ENCODE measurements at regions not wholly inside any gene's neighbourhood (a gene's known extent, or its start where the extent isn't known, plus 50 kb on each side); places are given as distances from the start of the nearest gene placed in this dataset.

- H3K27ac ChIP-seq (ENCODE audit: low read depth, low read length): no peak overlapping the region
- no peaks in the 10 kb centered on the region for H3K36me3 ChIP-seq (ENCODE audit: insufficient read depth, low read length)
- no peak overlapping the region for H2AFZ ChIP-seq (ENCODE audit: low read length, unreplicated experiment)
- H3K4me1 ChIP-seq (ENCODE audit: control insufficient read depth, insufficient read depth, low read length, unreplicated experiment): no peaks in the 10 kb centered on the region
- peaks cover 23% of the 10 kb centered on the region; the same call in 1 of the 2 replicates for H3K27me3 ChIP-seq (ENCODE audit: insufficient read depth, low read length)
- H3K4me3 ChIP-seq (ENCODE audit: low read depth, low read length): no peak overlapping the region
- H3K79me2 ChIP-seq (ENCODE audit: control insufficient read depth, insufficient read depth, low read length, unreplicated experiment): no peaks in the 10 kb centered on the region
Observed at GRCh38 chr4:181308476-181309312, 934.5 kb upstream of the TENM3 start.

GRCh38 chr4:181312066-181312465, 931.1 kb upstream of the TENM3 start:
- H3K27me3 ChIP-seq (ENCODE audit: insufficient read depth, low read length): 0 out of 2 replicates have a peak, but pooled peaks cover 3% of the 10 kb centered on the region
- no peaks in the 10 kb centered on the region for H3K79me2 ChIP-seq (ENCODE audit: control insufficient read depth, insufficient read depth, low read length, unreplicated experiment)
- H3K36me3 ChIP-seq (ENCODE audit: insufficient read depth, low read length): no peaks in the 10 kb centered on the region
- H3K27ac ChIP-seq (ENCODE audit: low read depth, low read length): no peak overlapping the region
- no peak overlapping the region for H2AFZ ChIP-seq (ENCODE audit: low read length, unreplicated experiment)
- H3K4me1 ChIP-seq (ENCODE audit: control insufficient read depth, insufficient read depth, low read length, unreplicated experiment): no peaks in the 10 kb centered on the region
- no peak overlapping the region for H3K4me3 ChIP-seq (ENCODE audit: low read depth, low read length)

GRCh38 chr4:181319629-181320028, 923.6 kb upstream of the TENM3 start:
- no peaks in the 10 kb centered on the region for H3K79me2 ChIP-seq (ENCODE audit: control insufficient read depth, insufficient read depth, low read length, unreplicated experiment)
- H3K4me1 ChIP-seq (ENCODE audit: control insufficient read depth, insufficient read depth, low read length, unreplicated experiment): no peaks in the 10 kb centered on the region
- no peaks in the 10 kb centered on the region for H3K36me3 ChIP-seq (ENCODE audit: insufficient read depth, low read length)
- H3K27ac ChIP-seq (ENCODE audit: low read depth, low read length): no peak overlapping the region
- H2AFZ ChIP-seq (ENCODE audit: low read length, unreplicated experiment): no peak overlapping the region
- no peaks in the 10 kb centered on the region for H3K27me3 ChIP-seq (ENCODE audit: insufficient read depth, low read length)
- H3K4me3 ChIP-seq (ENCODE audit: low read depth, low read length): no peak overlapping the region

- Histone ChIP-seq H3K36me3 (ENCODE audit: insufficient read depth, low read length) (no peaks in the 10 kb centered on the region), H2AFZ (ENCODE audit: low read length, unreplicated experiment) (no peak overlapping the region), H3K4me3 (ENCODE audit: low read depth, low read length) (no peak overlapping the region), H3K4me1 (ENCODE audit: control insufficient read depth, insufficient read depth, low read length, unreplicated experiment) (no peaks in the 10 kb centered on the region), H3K79me2 (ENCODE audit: control insufficient read depth, insufficient read depth, low read length, unreplicated experiment) (no peaks in the 10 kb centered on the region), H3K27ac (ENCODE audit: low read depth, low read length) (no peak overlapping the region), H3K27me3 (ENCODE audit: insufficient read depth, low read length) (no peaks in the 10 kb centered on the region)
Observed at GRCh38 chr4:181323061-181323460, 920.1 kb upstream of the TENM3 start.

GRCh38 chr4:181330654-181331201, 912.5 kb upstream of the TENM3 start:
- no peaks in the 10 kb centered on the region for H3K36me3 ChIP-seq (ENCODE audit: insufficient read depth, low read length)
- no peaks in the 10 kb centered on the region for H3K79me2 ChIP-seq (ENCODE audit: control insufficient read depth, insufficient read depth, low read length, unreplicated experiment)
- H3K27me3 ChIP-seq (ENCODE audit: insufficient read depth, low read length): peaks cover 20% of the 10 kb centered on the region; the same call in 1 of the 2 replicates
- no peak overlapping the region for H3K4me3 ChIP-seq (ENCODE audit: low read depth, low read length)
- no peak overlapping the region for H2AFZ ChIP-seq (ENCODE audit: low read length, unreplicated experiment)
- H3K4me1 ChIP-seq (ENCODE audit: control insufficient read depth, insufficient read depth, low read length, unreplicated experiment): no peaks in the 10 kb centered on the region
- H3K27ac ChIP-seq (ENCODE audit: low read depth, low read length): no peak overlapping the region

- Histone ChIP-seq H3K36me3 (ENCODE audit: insufficient read depth, low read length) (no peaks in the 10 kb centered on the region), H3K4me3 (ENCODE audit: low read depth, low read length) (no peak overlapping the region), H3K79me2 (ENCODE audit: control insufficient read depth, insufficient read depth, low read length, unreplicated experiment) (no peaks in the 10 kb centered on the region), H3K27ac (ENCODE audit: low read depth, low read length) (no peak overlapping the region), H2AFZ (ENCODE audit: low read length, unreplicated experiment) (no peak overlapping the region), H3K4me1 (ENCODE audit: control insufficient read depth, insufficient read depth, low read length, unreplicated experiment) (no peaks in the 10 kb centered on the region), H3K27me3 (ENCODE audit: insufficient read depth, low read length) (peaks cover 20% of the 10 kb centered on the region; the same call in 1 of the 2 replicates)
Observed at GRCh38 chr4:181331214-181331613, 912.0 kb upstream of the TENM3 start.

GRCh38 chr4:181345931-181346330, 897.3 kb upstream of the TENM3 start:
- Histone ChIP-seq H3K27ac (ENCODE audit: low read depth, low read length) (no peak overlapping the region), H3K79me2 (ENCODE audit: control insufficient read depth, insufficient read depth, low read length, unreplicated experiment) (no peaks in the 10 kb centered on the region), H3K4me1 (ENCODE audit: control insufficient read depth, insufficient read depth, low read length, unreplicated experiment) (no peaks in the 10 kb centered on the region), H2AFZ (ENCODE audit: low read length, unreplicated experiment) (no peak overlapping the region), H3K4me3 (ENCODE audit: low read depth, low read length) (no peak overlapping the region), H3K27me3 (ENCODE audit: insufficient read depth, low read length) (peaks cover 11% of the 10 kb centered on the region), H3K36me3 (ENCODE audit: insufficient read depth, low read length) (no peaks in the 10 kb centered on the region)

GRCh38 chr4:181350615-181351415, 892.4 kb upstream of the TENM3 start:
- H3K36me3 ChIP-seq (ENCODE audit: insufficient read depth, low read length): no peaks in the 10 kb centered on the region
- H3K79me2 ChIP-seq (ENCODE audit: control insufficient read depth, insufficient read depth, low read length, unreplicated experiment): no peaks in the 10 kb centered on the region
- no peak overlapping the region for H3K27ac ChIP-seq (ENCODE audit: low read depth, low read length)
- no peaks in the 10 kb centered on the region for H3K4me1 ChIP-seq (ENCODE audit: control insufficient read depth, insufficient read depth, low read length, unreplicated experiment)
- peaks cover 41% of the 10 kb centered on the region for H3K27me3 ChIP-seq (ENCODE audit: insufficient read depth, low read length)
- no peak overlapping the region for H2AFZ ChIP-seq (ENCODE audit: low read length, unreplicated experiment)
- no peak overlapping the region for H3K4me3 ChIP-seq (ENCODE audit: low read depth, low read length)

GRCh38 chr4:181364504-181364903, 878.7 kb upstream of the TENM3 start:
- Histone ChIP-seq H3K79me2 (ENCODE audit: control insufficient read depth, insufficient read depth, low read length, unreplicated experiment) (no peaks in the 10 kb centered on the region), H2AFZ (ENCODE audit: low read length, unreplicated experiment) (no peak overlapping the region), H3K36me3 (ENCODE audit: insufficient read depth, low read length) (no peaks in the 10 kb centered on the region), H3K27ac (ENCODE audit: low read depth, low read length) (no peak overlapping the region), H3K4me1 (ENCODE audit: control insufficient read depth, insufficient read depth, low read length, unreplicated experiment) (no peaks in the 10 kb centered on the region), H3K27me3 (ENCODE audit: insufficient read depth, low read length) (no peaks in the 10 kb centered on the region; the same call in 1 of the 2 replicates), H3K4me3 (ENCODE audit: low read depth, low read length) (no peak overlapping the region)

- no peak overlapping the region for H3K27ac ChIP-seq (ENCODE audit: low read depth, low read length)
- H3K79me2 ChIP-seq (ENCODE audit: control insufficient read depth, insufficient read depth, low read length, unreplicated experiment): no peaks in the 10 kb centered on the region
- H3K4me1 ChIP-seq (ENCODE audit: control insufficient read depth, insufficient read depth, low read length, unreplicated experiment): no peaks in the 10 kb centered on the region
- H3K27me3 ChIP-seq (ENCODE audit: insufficient read depth, low read length): peaks cover 4% of the 10 kb centered on the region; the same call in 1 of the 2 replicates
- no peaks in the 10 kb centered on the region for H3K36me3 ChIP-seq (ENCODE audit: insufficient read depth, low read length)
- H3K4me3 ChIP-seq (ENCODE audit: low read depth, low read length): no peak overlapping the region
- no peak overlapping the region for H2AFZ ChIP-seq (ENCODE audit: low read length, unreplicated experiment)
Observed at GRCh38 chr4:181365671-181366070, 877.5 kb upstream of the TENM3 start.
